ENCODE measurements at regions not wholly inside any gene's neighbourhood (a gene's known extent, or its start where the extent isn't known, plus 50 kb on each side); places are given as distances from the start of the nearest gene placed in this dataset.

DNA sequence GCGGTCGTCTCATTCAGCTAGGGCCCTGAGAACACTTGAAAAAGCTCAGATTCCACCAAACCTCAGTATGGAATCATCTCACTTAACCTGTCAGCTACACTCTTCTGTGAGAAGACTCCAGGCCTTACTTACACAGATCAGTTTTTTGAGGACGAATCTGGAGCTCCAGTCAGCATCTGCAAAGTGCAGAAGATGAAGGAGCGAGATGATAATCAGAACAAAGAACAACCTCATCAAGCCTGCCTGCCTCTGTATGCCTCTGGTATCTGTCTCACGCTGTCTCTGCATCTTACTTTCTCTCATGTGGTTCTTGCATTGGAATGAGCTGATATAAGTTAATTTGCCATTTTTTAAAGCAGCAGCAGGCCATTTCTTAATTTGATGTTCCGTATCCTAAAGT is 444.1 kb upstream of the LRATD1 start:
- no peak for TF ChIP-seq POLR2A (IDR thresholded peaks at IDR 0.05)
- TF ChIP-seq, protein P1, sequence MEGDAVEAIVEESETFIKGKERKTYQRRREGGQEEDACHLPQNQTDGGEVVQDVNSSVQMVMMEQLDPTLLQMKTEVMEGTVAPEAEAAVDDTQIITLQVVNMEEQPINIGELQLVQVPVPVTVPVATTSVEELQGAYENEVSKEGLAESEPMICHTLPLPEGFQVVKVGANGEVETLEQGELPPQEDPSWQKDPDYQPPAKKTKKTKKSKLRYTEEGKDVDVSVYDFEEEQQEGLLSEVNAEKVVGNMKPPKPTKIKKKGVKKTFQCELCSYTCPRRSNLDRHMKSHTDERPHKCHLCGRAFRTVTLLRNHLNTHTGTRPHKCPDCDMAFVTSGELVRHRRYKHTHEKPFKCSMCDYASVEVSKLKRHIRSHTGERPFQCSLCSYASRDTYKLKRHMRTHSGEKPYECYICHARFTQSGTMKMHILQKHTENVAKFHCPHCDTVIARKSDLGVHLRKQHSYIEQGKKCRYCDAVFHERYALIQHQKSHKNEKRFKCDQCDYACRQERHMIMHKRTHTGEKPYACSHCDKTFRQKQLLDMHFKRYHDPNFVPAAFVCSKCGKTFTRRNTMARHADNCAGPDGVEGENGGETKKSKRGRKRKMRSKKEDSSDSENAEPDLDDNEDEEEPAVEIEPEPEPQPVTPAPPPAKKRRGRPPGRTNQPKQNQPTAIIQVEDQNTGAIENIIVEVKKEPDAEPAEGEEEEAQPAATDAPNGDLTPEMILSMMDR (IDR thresholded peaks at IDR 0.05) = no peak

Measured in vagina (tissue), 2 donors.